GM19463 (cell line): ENCODE measurements at regions not wholly inside any gene's neighbourhood (a gene's known extent, or its start where the extent isn't known, plus 50 kb on each side); places are given as distances from the start of the nearest gene placed in this dataset.
A peak's percentile ranks its signal among the peaks of the same experiment; 100 is the strongest.
"Not testable (repeated sequence)": the region's sequence is repeated elsewhere in the genome, so short reads cannot be mapped to it uniquely, and the experiment has no call there.

Source experiments
- ATAC-seq: cut with Tn5 transposase; IDR thresholded peaks from one replicate; pipeline ENCODE4 v1.9.1; 2021; ENCODE audit warnings: mild to moderate bottlenecking, moderate library complexity; ENCODE audit not compliant: unreplicated experiment

GRCh38 chr18:26653943-26654615 lies 105.7 kb upstream of the KCTD1 start:
- ATAC-seq, result no peak

DNA sequence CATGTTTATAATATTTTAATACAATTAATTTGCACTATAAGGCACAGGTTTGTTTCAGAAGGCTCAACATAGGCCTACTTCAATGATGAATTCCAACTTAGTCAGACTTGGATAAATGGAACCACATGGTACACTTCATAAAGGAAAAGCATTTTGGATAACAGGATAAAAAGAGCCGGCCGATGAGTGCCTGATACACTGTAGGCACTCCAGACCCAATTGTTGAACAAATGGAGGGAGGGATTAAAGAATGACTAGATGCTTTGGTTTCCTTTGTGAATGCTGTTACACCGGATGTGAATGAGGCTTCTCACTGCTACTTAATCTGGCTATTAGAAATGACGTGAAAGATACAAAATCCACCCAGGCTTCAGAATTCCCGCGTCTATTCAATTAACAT lies 104.1 kb upstream of the KCTD1 start:
- ATAC-seq, result no peak

DNA sequence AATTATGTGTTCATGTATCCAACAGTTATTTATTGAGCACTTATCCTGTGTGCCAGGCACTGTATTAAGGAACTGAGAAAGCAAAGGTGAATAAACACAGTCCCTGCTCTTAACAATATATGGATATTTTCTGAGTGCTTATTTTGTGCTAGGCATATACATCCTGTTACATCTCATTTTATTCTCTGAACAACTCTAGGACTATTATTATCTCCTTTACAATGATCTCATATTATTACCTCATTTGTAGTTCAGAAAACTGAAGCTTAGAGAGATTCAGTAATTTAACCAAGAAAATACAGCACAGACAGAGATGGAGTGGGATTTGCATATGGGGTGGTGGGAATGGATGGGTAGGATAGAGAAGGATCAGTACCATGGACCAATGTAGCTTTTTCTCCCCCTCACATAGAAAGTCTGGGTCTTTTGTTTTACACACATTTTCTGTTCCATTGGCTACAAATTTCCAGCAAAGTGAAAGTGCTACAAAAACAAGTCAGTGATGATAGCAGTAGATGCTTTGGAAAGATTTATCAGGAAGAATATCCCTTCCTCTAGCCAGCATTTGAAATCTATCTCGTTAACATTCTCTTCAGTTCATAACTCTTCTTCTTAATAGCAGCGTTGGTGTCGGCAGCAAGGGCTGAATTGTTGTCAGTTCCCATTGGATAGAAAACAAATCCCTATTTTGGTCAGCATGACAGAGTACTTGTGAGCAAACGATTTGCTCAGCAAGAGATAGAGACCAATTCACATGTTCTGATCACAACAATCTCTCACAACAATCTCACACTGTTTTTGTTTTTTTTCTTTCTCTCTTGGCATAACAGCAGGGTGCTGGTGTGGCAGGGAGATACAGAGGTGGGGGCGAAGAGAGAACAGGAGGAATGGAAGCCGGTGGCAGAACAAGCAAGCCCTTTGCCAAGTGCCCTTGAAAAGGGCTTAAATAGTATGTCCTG lies 102.2 kb upstream of the KCTD1 start:
- no peak for ATAC-seq

GRCh38 chr18:26649193-26649543 lies 100.8 kb upstream of the KCTD1 start:
- ATAC-seq, result no peak

DNA sequence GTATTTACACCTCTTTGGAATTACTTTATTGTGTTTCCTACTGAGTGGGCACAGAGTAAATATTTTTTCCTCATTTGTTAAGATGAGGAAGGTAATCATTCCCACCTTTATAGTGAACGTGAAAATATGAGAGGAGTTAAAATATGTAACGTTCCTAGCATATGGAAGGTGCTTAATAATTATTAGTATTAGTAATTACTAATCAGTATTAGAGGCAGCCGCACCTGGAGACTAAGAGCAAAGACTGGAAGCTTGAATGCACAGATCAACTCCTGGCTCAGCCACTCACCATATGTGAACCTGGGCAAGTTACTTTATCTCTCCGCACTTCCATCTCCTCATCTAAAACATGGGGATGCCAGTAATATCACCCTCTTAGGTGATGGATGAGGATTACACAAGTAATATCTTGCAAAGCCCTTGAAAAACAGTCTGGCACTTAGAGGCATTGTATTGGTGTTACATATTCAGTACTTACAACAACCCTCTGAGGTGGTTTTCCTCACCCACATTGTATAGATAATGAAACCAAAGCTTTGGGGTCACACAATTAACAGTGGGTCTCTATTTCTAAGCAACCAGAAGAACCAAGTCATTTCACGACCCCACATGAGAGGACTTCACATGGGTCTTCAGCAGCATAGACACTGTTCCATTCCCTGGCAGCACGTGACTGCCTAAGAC lies 100.3 kb upstream of the KCTD1 start:
- no peak for ATAC-seq

DNA sequence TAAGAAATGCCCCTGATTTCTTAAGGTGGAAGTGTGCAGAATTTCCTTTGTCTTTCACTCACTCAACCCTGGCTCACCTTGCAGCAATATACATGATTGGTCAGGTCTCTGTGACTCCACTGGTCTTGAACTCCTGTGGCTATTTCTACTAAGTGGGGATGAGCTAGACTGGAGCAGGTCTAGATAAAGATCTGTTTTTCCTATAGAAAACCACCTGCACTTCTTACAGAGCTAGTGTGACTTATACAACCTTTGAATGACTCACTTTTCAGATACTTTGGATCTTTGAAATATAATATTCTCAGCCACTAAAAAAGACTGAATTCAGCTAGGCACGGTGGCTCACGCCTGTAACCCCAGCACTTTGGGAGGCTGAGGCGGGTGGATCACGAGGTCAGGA lies 98.5 kb upstream of the KCTD1 start:
- no peak for ATAC-seq

- no peak for ATAC-seq
Measured at GRCh38 chr18:26642440-26643348, 94.3 kb upstream of the KCTD1 start.

GRCh38 chr18:26640541-26640940 lies 92.2 kb upstream of the KCTD1 start:
- ATAC-seq, result no peak

- no peak for ATAC-seq
Measured at GRCh38 chr18:26639149-26639548, 90.8 kb upstream of the KCTD1 start.

DNA sequence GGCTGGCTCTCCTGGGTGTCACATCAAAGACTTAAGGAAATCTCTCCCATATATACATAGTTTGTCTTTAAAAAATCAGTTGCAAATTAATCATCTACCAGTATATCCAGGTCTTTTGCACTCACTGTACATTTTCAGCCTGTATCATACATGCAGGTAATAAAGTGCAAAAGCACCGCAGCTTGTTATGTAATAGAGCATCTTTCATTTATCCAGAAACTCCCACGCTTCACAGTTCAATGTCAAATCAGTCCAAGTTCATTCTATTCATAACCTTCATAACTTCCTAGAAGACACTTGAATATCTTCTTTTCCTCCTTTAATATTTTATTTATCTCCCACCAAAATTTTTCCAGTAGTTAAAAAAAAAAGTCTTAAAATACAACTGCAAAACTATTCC lies 89.6 kb upstream of the KCTD1 start:
- no peak for ATAC-seq

GRCh38 chr18:26637324-26637723 lies 89.0 kb upstream of the KCTD1 start:
- no peak for ATAC-seq

DNA sequence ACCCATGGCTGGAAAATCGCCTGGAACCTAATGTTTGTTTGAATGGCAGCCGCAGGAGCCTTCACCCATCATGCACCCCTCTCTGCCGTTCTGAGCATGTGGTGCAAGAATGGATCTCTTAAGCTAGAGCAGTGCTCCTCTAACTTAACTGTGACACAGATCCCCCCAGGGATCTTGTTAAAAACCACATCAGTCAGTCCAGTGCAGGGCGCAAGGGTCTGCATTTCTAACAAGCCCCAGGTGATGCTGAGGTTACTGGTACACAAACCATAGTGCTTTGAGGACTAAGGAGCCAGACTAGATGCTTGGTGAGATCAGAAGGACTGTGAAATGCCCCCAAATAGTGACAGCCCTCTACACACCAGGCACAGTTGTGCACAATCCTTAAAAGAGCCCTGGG lies 87.1 kb upstream of the KCTD1 start:
- no peak for ATAC-seq

DNA sequence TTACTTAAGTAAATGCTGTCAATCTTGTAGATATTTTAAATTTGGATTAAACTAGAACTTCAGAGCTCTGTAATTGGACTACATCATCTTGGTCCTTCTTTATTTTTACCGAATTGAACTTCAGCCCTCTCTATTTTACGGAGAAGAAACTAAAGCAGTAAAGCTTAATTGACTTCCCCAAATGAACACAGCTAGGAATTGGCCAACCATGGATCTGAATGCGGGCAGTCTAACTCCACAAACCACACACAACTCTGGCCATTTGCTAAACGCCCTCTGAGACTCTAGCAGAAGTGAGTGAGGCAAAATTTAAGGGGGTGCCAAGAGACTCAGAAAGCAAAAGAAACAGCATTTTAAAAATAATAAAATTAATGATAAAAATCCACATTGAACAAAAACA lies 86.3 kb upstream of the KCTD1 start:
- no peak for ATAC-seq

DNA sequence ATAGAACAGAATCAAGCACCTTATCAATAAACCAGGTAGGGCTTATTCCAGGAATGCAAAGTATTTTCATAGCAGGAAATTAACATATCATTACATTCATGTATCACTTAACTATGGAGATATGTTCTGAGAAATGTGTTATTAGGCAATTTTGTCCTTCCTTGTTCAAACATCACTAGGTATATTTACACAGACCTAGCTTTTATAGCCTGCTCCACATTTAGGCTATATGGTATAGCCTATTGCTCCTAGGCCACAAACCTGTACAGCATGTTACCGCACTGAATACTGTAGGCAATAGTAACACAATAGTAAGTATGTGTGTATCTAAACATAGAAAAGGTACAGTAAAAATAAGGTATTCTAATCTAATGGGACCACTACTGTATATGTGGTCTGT lies 82.8 kb upstream of the KCTD1 start:
- ATAC-seq, result no peak

GRCh38 chr18:26630596-26630995 lies 82.2 kb upstream of the KCTD1 start:
- no peak for ATAC-seq

- no peak for ATAC-seq
Measured at GRCh38 chr18:26628017-26628416, 79.7 kb upstream of the KCTD1 start.

GRCh38 chr18:26624443-26624842 lies 76.1 kb upstream of the KCTD1 start:
- no peak for ATAC-seq

DNA sequence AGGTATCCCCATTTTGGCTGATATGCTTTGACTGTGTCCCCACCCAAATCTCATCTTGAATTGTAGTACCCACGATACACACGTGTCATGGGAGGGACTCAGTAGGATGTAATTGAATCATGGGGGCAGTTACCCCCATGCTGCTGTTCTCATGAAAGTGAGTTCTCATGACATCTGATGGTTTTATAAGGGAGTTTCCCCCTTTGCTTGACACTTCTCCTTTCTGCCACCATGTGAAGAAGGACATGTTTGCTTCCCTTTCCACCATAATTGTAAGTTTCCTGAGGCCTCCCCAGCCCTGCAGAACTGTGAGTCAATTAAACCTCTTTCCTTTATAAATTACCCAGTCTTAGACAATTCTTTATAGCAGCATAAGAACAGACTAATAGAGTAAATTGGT lies 75.0 kb upstream of the KCTD1 start:
- not testable (repeated sequence) for ATAC-seq

DNA sequence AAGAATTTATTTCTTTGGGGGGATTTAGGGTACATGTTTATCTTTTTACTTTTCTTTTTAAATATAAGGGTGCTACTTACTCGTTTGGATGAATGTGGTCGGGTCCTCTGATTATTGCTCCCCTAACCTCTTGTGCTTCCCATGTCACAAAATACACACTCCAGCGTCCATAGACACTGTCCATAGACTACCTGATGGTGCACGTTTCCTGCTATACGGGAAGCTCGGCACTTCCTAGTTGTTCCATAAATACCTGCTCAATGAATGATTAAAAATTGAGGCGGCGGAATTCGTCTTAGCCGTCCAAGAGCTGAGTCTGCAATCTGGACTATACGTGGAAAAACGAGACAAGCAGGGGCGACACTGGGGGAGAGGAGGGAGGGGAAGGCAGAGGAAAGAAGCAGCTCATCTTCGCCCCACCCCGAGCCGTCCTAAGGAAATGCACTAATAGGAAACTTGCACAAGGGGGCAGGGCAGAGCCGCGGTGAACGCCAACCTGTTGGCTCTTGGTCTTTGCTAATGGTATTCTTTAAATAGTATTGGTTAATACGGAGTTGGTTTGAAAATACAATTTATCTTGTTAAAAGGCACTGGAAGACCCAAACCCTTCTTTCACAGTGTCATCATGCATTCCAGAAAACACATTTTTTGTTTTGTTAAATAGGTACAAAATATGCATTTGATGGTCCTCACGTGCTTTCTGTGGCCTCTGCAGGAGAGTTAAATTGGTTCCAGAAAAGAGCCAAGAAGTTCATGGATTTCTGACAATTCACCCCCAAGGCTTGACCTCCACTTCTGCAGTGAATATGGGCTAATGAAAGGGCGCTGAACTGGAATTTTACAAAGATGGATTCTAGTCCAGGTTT lies 73.0 kb upstream of the KCTD1 start:
- ATAC-seq, result peak; percentile 84

GRCh38 chr18:26619350-26619749 lies 71.0 kb upstream of the KCTD1 start:
- ATAC-seq, result no peak
